ENCODE measurements at regions not wholly inside any gene's neighbourhood (a gene's known extent, or its start where the extent isn't known, plus 50 kb on each side); places are given as distances from the start of the nearest gene placed in this dataset.

DNA sequence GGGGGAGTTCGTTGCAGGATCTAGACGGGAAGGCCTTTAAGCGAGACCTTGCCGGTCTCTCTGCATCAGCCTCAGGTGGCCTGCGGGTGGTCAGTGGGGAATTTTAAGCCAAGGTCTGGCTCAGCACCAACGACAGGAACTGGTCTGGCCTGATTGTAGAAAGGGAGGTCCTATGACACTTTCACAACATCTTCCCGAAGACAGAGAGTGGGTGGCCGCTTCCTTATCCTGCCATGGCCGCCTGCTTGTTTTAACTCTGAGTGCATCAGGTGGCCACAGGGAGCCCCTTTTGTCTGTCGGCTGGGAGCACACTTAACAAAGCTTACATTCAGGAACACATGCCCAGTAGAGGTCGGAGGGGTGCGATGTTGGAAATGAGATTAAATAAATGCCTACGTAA lies 363.7 kb upstream of the MYT1L start:
- DNase-seq (ENCODE audit: low read depth), result no peak

DNA sequence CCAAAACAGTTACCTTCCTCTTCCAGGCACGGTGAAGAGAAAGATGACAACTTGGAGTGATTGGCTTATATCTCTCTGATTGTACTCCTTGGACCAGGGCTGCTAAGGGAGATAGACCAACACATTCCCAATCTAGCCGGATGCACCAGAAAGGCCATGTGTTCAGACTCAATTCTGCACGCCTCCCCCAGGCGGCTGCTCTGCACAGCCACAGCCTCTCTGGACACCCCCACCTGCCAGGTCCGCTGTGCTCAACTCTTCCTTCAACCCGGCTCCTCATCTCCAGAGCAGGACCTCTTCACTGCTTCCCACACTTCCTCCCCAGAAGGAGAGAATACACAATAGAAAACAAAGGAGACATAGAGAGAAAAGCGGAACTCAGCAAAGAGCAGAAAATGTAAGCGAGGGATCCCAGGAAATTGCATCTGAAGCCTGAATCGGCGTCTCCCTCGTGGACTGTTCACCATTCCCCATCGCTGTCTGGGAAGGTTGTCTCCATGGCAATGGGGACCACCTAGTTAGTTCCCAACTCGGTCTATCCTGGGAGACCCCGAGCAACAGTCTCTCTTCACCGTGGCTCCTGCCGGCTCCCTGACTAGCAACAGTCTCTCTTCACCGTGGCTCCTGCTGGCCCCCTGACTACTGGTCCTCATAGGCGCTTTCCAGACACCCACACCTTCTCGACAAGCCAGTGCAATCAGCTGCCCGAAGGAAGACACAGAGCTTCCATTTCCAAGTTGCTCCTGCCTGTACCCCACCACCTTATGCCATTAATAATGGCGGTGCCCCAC lies 361.7 kb upstream of the MYT1L start:
- no peak for DNase-seq (ENCODE audit: low read depth)

DNA sequence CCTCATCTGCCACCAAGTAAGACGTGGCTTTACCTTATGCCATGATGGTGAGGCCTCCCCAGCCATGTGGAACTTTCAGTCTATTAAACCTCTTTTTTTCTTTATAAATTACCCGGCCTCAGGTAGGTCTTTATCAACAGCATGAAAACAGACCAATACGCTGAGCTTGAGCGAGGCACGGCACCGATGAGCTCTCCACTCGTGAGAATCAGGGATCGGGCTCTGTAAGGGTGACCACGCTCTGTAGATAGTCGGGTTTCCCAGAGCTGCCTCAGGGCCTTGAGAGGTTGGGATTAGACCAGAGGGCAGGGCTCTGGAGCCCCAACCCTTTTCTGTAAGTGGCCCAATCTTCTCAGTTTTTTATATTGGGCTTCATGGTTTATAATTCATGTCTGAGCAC lies 360.3 kb upstream of the MYT1L start:
- no peak for DNase-seq (ENCODE audit: low read depth)

DNA sequence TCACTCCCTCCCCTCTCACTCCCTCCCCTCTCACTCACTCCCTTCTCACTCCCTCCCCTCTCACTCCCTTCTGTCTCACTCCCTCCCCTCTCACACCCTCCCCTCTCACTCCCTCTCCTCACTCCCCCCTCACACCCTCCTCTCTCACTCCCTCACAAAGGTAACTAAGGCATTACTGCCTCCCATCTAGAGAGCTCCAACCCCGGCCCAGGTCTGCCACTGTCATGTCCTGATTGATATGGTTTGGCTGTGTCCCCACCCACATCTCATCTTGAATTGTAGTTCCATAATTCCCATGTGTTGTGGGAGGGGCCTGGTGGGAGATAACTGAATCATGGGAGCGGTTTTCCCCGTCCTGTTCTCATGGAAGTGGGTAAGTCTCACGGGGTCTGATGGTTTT lies 359.9 kb upstream of the MYT1L start:
- no peak for DNase-seq (ENCODE audit: low read depth)

DNA sequence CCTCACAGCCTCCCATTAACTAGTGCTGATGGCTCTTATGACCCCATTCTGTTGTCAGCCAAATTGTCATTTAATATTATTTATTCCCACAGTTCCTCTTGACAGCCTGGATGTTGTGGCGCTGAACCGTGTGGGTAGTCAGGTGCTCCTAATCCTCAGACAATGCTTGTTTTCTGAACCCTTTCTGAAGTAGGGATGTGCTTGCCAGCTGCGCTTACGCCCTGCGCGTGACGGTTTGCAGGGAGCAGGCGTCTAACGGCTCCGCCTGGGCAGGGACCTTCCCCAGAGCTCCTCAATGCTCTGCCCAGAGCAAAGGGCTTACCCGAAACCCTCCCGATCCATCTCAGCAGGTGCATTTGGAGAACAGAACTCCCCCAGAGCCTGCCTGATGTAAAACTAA lies 358.2 kb upstream of the MYT1L start:
- no peak for DNase-seq (ENCODE audit: low read depth)

DNA sequence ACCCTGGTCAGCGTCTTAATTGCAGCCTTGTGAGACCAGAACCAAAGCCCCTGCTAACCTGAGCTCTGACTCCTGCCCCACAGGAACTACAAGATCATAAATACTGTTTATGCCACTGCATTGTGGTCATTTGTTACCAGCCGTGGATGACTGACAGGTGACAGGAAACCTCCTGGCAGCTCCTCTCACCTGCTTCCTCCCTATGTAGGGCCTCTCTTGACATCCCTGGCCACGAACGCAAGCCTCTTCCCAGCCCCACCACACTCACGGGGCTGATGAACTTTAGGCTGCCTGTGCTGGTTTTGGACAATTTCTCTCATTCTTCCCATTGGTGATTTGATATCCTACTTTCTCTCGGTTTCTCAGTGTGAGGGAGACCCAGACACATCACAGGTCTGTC lies 357.2 kb upstream of the MYT1L start:
- DNase-seq (ENCODE audit: low read depth), result no peak

DNA sequence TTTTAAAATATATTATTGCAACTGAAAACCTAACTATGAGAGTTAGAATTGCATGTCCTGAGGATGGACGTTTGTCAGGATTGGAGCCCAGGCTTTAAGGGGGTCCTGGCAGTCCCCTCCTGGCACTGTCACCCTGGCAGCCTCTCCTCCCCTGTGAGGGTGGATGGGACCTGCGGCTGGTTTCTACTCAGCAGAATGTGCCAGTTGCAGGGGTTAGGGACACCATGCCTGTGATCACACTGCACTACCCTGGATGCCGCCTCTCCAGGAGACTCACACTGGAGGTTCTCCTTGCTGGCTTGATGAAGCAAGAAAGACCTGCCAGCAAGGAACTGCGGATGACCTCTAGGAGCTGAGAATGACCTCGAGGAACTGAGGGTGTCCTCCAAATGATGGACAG lies 356.7 kb upstream of the MYT1L start:
- no peak for DNase-seq (ENCODE audit: low read depth)

DNA sequence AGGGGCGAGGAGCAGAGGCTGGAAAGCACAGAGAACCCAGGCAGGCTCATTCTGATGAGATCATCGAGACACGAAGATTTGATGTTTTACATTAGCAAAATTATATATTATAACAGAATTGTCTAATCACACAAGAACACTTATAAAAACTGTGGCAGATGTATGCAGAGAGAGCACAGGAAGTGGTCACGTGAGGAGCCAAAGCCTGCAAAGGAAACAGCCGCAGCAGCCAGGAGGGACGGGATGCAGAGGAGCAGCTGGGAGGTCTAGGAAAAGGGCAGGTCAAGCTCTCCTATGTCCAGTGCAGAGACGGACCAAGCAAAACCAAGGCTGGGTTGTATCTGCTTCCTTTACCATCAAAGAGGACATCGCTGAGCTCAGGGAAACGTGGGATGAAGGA lies 355.1 kb upstream of the MYT1L start:
- no peak for DNase-seq (ENCODE audit: low read depth)

DNA sequence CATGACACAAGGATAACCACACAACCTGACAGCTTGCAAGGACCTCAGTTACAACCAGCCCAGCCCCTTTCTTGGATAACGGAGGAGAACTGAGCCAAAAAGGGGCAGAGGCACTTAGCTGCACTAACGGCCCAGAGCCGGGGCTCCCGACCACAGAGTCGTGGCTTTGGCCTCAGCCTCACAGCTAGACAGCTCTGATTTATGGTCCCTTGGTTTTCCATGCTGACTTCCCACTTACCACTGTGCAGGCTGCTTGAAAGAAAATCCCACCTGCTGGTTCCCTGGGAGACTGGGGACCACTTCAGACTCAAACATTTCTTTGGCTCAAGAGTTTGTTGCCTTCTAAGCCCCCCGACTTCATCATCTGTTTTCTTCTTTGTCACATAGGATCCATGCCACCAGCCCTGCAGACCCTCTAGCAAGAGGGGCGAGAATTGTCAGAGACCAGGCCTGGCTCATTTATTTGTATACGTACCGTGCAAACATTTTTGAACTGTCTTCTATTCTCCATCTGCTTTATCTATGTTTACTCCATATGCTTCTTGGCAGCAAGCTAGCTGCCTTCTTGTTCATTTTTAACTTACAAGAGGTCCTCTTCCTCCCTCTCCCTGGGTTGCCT lies 352.6 kb upstream of the MYT1L start:
- DNase-seq (ENCODE audit: low read depth), result no peak

DNA sequence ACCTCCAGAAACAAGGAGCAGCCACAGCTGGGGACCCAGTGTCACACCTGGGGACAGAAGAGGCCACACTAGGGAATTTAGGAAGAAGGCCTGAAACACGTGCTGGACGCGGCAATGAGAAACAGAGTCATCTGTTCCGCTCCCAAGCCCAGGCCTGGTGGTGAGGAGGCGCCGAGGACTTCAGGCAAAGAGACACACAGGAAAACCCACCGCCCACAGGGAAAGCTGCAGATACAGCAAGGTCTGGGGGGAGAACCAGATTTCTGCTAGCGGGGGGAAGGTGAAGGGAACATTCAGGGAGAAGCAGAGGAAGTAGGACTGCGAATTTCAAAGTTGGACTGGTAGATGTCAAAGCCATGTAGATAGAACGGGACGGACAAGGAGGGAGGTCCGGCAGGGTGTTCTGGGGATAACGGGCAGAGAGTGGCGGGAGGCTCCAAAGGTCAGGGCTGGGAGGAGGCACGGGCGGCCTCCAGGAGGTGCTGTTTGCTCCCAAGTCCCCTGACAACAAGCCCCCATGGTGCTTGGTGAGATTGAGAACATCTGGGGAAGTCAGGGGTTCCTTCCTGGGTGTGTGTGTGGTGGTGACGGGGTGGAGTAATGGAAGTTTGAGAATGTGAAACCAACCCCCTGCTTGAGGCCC lies 351.7 kb upstream of the MYT1L start:
- no peak for DNase-seq (ENCODE audit: low read depth)

DNA sequence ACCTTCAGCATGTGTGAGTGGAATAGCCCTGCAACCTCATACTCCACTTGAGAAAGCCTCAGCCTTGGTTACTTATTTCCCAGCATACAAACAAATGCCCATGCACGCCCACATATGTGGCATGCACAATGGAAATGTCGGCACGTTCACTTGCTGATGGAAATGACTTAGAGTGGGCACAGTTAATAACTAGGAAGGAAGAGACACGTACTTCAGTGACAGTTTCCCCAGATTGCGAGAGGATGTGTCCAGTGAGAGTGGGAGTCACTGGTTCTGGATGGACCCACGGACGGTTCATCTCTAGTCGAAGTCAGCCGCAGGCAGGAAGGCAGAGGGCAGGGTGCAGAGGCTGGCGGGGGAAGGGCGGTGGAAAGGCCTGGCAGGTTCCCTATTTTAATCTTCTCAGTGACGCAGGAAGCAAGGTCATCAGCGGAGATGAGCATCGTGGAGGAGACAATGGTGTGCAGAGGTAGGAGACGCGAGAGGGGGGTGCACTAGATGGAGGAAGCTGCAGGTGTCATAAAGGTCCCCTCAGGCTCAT lies 350.7 kb upstream of the MYT1L start:
- DNase-seq (ENCODE audit: low read depth), result no peak

DNA sequence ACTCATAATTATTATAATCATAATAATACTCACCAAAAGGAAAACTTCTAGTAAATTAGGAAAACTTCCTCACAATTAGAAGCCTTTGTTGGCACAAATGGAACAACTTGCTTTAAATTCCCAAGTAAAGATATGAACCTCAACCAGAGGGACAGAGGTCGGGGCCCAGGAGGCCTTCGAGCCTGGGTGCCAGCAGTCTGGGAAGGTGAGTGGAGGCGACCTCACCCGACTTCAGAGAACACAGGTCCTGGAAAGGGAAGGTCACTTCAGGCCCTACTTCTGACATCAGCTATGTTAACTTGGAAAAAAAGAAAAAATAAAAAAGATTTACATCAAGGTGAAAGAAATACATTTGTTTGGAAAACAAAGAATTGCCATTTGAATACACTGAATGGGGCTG lies 350.0 kb upstream of the MYT1L start:
- no peak for DNase-seq (ENCODE audit: low read depth)

DNA sequence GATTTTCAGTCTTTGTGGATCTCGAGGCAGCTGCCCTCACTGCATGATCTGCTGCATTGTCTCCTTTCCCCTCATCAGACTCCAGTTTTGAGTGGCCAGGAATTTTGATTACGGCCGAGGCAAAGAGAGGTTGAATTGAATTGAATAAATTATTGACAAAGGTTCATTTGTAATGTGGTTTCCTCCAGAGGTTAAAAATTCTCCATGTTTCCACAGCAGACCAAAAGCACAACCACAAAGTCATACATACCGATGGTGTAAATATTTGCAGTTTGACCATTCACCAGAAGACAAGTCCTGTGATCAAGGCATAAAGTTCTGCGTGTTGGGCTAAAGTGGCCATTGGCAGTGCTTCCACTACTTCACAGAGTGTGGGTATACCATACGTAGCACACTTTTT lies 343.8 kb upstream of the MYT1L start:
- no peak for DNase-seq (ENCODE audit: low read depth)

DNA sequence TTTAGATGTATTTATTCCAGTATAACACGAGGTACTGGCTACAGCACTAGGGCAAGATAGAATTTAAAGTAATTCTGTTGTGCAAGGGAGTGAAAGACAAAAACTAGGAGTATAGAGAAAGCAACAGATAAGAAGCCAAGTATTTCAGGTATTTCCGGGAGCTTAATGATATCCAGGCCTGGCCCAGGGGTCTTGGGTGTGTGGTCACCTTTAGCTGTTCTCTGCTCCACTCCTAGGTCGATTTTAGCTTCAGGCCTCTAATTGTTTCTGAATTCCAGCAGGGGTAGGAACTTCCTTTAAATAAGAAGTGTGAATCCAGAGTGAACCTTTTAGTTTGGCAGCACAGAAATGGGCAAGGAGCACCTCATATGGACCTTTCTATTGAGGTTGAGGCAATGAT lies 342.3 kb upstream of the MYT1L start:
- no peak for DNase-seq (ENCODE audit: low read depth)

DNA sequence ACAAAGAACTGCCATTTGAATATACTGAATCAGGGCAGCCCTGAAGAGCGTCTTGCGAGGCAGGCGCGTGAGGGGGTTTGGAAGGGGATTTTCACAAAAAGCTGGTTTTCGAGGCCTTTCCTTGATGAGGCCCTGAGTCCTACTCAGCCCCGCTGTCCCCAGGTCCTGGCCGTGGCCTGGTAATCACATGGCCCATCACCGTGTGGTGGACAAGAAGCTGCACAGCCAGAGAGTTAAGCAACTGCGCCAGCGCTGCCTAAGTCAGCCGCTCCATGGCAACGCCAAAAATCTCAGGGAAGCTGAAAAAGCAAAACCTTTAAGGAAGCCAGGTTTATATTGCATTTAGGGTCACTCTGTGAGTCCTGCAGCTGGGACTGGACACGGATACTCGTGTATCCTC lies 341.2 kb upstream of the MYT1L start:
- DNase-seq (ENCODE audit: low read depth), result no peak

DNA sequence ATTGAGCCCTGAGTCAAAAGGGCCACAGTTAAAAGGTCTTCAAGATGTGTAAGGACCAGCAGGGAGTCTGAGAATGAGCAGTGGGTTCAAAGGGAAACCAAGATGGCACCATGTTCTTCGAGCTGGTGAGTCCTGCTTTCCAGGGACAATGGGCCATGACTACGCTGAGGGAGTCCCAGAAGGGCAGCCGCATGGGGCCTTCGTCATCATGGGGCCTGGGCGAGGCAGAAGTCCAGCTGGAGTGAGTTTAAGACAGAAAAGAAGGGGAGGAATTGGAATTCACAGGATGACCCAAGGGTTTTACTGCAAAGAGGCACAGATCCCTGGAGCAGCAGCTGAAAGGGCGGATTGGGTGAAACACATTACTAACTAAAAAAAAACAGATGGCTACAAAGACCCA lies 340.8 kb upstream of the MYT1L start:
- DNase-seq (ENCODE audit: low read depth), result no peak

DNA sequence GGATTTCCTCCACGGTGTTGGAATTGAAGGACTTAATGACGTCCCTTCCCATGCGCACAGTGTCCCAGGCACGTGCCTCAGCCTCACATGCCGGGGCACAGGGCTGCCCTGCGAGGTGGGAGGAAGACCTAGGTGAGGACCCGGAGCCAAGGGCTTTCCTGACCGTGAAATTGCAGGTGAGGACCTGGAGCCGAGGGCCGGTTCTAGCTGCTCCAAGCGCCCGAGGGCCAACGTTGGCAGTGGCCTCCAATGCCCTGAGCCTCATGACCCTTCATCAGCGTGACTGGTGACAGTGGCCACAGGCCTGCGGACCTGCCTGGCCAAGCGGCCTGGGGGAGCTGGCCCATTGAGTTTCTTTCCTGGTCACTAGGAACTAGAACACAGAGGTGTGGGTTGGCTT lies 338.2 kb upstream of the MYT1L start:
- DNase-seq (ENCODE audit: low read depth), result no peak

DNA sequence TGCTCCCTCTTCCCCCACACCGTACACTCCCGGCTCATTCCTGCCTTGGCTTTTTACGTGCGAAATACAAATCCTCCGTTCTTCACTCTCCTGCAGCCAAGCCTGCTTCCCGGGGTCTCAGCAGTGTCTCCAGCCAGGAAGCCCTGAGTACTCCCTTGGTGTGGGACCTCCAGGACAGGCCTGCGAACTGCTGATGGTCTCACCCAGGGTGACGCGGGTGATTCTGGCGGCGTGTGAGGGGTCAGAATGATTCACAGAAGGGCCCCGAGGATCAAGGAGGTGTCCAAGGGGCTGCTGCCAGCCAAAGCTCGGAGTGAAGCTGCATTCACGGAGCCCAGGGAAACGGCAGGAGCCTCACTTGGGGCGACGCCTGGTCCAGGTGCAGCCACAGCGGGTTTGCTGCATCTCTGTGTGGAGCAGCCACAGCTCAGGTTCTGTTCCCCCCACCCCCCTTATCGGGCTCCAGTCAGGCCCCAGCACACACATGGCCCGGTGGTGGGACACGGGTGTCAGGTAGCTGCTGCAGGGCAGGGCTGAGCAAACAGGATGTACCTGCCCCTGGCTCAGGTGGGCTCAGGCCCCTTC lies 337.7 kb upstream of the MYT1L start:
- no peak for DNase-seq (ENCODE audit: low read depth)

DNA sequence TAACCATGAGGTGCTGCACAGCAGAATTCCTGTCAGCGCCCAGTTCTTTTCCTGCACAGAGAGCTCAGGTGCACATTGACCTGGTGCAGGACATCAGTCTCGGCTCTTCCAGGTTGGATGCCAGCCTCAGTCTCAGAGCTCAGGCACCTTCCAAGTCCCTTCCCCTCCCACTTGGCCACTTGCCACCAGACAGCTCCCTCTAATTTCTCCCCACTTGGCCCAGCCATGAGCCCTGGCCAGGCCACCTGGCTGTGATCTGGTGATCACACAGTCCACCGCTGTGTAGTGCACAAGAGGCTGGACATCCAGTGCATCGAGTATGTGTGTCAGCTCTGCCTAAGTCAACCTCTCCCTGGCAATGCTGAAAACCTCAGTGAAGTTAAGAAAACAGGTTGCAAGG lies 336.6 kb upstream of the MYT1L start:
- DNase-seq (ENCODE audit: low read depth), result no peak

DNA sequence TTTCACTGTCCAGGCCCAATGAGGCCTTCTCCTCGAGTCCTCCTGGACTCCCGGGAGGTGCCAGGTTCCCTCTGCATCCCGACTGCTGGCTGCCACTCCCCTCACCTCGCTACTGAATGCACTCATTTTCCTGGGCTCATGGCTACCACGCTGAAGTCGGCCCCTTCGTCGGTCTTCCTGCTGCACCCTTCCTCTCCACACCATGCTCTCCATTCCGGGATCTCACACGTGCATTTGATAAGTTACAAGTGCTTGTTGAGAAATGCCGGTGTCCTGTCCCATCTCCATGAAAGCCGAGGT lies 334.7 kb upstream of the MYT1L start:
- no peak for DNase-seq (ENCODE audit: low read depth)

DNA sequence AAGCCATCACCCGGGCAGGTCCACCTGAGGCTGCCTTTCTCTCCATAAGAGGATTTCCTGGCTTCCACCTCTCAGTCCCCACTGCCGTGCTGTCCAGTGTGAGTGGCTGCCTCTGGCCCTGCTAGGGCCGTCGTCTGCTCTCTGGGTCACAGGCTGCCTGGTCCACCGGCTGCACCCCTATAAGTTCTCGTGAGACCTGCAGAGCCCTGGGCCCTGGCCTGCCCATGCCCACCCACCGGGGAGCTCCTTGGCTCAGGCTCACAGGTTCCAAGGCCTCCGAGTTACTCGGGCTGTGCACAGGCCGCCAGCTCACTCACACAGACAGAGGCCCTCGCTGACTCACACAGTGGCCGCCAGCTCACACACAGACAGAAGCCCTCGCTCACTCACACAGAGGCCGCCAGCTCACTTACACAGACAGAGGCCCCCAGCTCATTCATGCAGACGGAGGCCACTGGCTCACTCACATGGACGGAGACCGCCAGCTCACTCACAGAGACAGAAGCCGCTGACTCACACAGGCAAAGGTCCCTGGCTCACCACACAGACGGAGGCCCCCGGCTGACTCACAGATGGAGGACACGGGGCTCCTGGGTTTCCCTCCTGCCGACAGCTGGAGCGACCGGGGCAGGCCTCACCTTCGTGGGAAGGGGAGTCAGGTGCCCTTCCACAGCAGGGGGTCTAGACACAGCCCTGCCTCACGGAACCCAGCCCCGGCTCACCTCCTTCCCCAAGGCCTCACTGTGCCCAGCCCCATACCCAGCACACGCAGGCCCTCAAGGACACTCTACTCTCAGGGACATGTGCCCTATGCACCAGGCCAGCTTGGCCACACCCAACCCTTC lies 334.1 kb upstream of the MYT1L start:
- DNase-seq (ENCODE audit: low read depth), result no peak

DNA sequence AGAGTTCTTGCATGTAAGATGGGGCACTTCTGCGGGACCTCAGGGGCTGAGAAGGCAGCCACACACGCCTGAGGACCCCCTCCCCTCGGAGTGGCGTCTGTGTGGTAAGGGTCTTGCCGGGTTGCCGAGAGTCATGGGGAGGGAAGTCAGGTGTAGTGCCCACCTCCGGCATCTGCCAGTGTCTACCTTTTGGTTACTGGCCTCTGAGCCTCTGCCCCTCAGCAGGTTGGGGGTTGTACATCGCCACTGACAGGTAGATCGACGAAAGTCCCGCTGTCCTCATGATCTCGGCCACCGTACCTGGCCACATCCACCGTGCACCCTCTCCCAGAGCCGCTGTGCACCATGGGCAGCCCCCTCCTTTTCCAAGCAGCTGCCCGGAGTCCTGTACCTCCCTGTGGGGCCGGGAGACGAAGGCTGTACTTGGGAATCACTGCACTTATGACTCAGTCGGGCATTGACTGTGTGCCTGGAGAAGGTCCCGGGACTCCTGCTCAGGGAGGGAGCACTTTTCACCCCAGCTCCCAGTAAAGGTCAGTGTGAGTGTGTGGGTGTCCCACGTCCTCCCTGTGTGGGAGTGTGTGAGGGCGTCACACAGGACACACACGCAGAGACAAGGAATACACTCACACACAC lies 332.4 kb upstream of the MYT1L start:
- DNase-seq (ENCODE audit: low read depth), result no peak
